ENCODE measurements at regions not wholly inside any gene's neighbourhood (a gene's known extent, or its start where the extent isn't known, plus 50 kb on each side); places are given as distances from the start of the nearest gene placed in this dataset.

DNA sequence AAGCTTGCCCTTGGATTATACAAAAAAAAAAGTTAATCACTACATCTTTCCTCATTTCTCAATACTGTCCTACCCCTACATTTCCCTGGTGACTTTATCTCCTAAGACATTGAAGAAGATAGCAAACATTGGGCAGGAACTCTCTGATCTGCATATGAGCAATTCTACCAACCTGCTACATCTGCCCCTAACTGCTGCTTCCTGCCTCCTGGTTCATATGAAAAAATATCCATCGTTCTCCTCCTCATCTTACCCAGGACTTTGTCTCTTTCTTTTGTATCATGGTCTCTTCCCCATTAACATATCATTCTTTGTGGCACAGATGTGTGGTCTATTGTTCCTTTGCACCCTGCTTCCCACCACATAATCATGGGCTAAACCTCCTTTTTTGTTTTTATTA is 139.7 kb upstream of the PCGF5 start:
- DNase-seq (ENCODE audit: low spot score) (no peak), ATAC-seq (ENCODE audit: low read depth) (no peak)
- H3K27me3 ChIP-seq (ENCODE audit: insufficient read depth, poor library complexity, severe bottlenecking), result peaks cover 16% of the 10 kb centered on the region
- H3K9me3 ChIP-seq (ENCODE audit: severe bottlenecking), result peaks cover 2% of the 10 kb centered on the region
- TF ChIP-seq, protein P1, sequence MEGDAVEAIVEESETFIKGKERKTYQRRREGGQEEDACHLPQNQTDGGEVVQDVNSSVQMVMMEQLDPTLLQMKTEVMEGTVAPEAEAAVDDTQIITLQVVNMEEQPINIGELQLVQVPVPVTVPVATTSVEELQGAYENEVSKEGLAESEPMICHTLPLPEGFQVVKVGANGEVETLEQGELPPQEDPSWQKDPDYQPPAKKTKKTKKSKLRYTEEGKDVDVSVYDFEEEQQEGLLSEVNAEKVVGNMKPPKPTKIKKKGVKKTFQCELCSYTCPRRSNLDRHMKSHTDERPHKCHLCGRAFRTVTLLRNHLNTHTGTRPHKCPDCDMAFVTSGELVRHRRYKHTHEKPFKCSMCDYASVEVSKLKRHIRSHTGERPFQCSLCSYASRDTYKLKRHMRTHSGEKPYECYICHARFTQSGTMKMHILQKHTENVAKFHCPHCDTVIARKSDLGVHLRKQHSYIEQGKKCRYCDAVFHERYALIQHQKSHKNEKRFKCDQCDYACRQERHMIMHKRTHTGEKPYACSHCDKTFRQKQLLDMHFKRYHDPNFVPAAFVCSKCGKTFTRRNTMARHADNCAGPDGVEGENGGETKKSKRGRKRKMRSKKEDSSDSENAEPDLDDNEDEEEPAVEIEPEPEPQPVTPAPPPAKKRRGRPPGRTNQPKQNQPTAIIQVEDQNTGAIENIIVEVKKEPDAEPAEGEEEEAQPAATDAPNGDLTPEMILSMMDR (IDR thresholded peaks at IDR 0.05; ENCODE audit: poor library complexity, severe bottlenecking), result no peak
- no peaks in the 10 kb centered on the region for H3K4me1 ChIP-seq (ENCODE audit: insufficient read depth, poor library complexity, severe bottlenecking)
- no peak overlapping the region for H3K27ac ChIP-seq (ENCODE audit: poor library complexity, severe bottlenecking)
- no peaks in the 10 kb centered on the region for H3K36me3 ChIP-seq (ENCODE audit: low read depth)
- no peak overlapping the region for H3K4me3 ChIP-seq (ENCODE audit: severe bottlenecking)

GRCh38 chr10:91082447-91082846 is 138.0 kb upstream of the PCGF5 start:
- TF ChIP-seq, protein P1 (IDR thresholded peaks at IDR 0.05; ENCODE audit: poor library complexity, severe bottlenecking), result no peak
- no peak overlapping the region for H3K4me3 ChIP-seq (ENCODE audit: severe bottlenecking)
- ATAC-seq (ENCODE audit: low read depth), result no peak
- H3K4me1 ChIP-seq (ENCODE audit: insufficient read depth, poor library complexity, severe bottlenecking), result no peaks in the 10 kb centered on the region
- H3K27me3 ChIP-seq (ENCODE audit: insufficient read depth, poor library complexity, severe bottlenecking), result peaks cover 21% of the 10 kb centered on the region
- H3K27ac ChIP-seq (ENCODE audit: poor library complexity, severe bottlenecking), result no peak overlapping the region
- DNase-seq (ENCODE audit: low spot score), result no peak
- no peaks in the 10 kb centered on the region for H3K36me3 ChIP-seq (ENCODE audit: low read depth)
- H3K9me3 ChIP-seq (ENCODE audit: severe bottlenecking), result peaks cover 2% of the 10 kb centered on the region

DNA sequence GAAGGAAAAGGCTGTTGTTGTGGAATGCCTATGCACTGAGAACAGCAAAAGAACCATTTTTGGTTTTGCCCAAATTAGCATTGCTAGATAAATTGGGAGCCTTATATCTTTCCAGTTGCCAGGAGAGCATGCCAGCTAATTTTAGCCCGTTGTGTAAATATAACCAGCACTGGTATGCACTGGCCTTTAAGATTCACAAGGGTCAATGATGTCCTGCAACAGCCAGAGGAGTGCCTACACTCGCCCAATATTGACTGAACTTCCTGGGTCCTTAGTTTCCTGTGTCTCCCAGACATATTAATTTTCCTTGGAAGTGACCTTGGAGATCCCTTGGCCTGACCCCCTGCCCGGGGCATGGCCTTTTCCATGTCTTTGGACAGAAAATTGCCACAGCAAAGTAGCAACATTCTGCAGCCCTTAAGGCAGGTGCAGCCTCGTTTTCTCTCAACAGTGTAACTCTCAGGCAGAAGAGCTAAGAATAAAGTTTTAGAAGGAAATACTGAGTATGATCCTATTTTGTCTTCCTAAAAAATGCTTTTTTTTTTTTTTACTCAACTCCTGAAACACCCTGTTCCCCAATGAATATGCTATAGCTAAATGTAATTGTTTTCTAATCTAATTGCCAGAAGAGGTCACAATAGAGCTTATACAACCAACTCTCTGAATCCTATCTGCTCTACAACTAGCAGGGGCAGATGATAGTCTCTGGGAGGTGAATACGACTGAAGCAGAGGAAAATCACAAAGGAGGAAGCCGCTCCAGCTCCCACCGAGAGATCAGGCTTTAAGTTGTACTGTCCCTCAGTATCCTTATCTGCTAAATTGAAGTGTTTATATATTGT is 131.9 kb upstream of the PCGF5 start:
- Histone ChIP-seq H3K4me3 (ENCODE audit: severe bottlenecking) (no peak overlapping the region), H3K27ac (ENCODE audit: poor library complexity, severe bottlenecking) (no peak overlapping the region), H3K9me3 (ENCODE audit: severe bottlenecking) (no peaks in the 10 kb centered on the region), H3K4me1 (ENCODE audit: insufficient read depth, poor library complexity, severe bottlenecking) (no peaks in the 10 kb centered on the region), H3K36me3 (ENCODE audit: low read depth) (no peaks in the 10 kb centered on the region), H3K27me3 (ENCODE audit: insufficient read depth, poor library complexity, severe bottlenecking) (peaks cover 5% of the 10 kb centered on the region)
- TF ChIP-seq, protein P1 (IDR thresholded peaks at IDR 0.05; ENCODE audit: poor library complexity, severe bottlenecking), result peak; percentile 34
- DNase-seq (ENCODE audit: low spot score) (no peak), ATAC-seq (ENCODE audit: low read depth) (peak; percentile 35; the same call in 1 of the 3 replicates)

DNA sequence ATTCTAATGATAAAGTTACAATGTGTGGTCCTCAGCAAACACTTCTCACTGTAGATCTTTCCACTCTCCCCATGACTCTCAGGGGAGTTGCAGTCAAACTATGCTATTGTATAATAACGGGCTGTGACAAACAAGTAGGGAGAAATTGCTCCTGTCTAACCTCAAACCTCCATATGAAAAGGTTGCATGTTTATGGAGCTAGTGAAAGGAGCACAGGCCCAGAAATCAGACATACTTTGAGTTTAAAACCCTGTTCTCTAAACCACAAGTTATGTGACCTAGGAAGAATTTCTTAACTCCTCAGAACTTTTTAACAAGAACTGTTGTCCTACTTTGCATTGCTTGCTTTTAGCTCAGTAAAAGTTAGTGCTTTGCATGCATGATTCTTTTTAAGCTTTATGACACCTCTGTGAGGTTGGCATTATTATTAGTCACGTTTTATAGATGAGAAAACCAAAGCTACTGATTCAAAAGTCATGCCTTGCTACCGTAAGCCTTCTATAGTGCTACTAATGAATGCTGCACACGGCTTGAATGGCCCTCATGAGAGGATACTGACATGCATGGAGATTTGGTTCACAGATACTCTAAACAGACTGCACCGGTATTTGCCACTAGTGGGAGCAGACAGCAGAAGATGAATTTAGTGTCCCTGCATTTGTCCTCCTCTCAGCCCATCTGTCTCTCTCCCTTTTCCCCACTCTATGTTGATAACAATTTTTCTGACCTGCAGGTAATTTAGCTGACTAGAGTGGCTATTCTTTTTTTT is 129.5 kb upstream of the PCGF5 start:
- H3K36me3 ChIP-seq (ENCODE audit: low read depth), result no peaks in the 10 kb centered on the region
- H3K27ac ChIP-seq (ENCODE audit: poor library complexity, severe bottlenecking), result no peak overlapping the region
- TF ChIP-seq, protein P1 (IDR thresholded peaks at IDR 0.05; ENCODE audit: poor library complexity, severe bottlenecking), result no peak
- no peak for ATAC-seq (ENCODE audit: low read depth)
- peaks cover 5% of the 10 kb centered on the region for H3K27me3 ChIP-seq (ENCODE audit: insufficient read depth, poor library complexity, severe bottlenecking)
- no peaks in the 10 kb centered on the region for H3K9me3 ChIP-seq (ENCODE audit: severe bottlenecking)
- no peak overlapping the region for H3K4me3 ChIP-seq (ENCODE audit: severe bottlenecking)
- H3K4me1 ChIP-seq (ENCODE audit: insufficient read depth, poor library complexity, severe bottlenecking), result no peaks in the 10 kb centered on the region
- no peak for DNase-seq (ENCODE audit: low spot score)
